GM23248 (cell line): ENCODE measurements at regions not wholly inside any gene's neighbourhood (a gene's known extent, or its start where the extent isn't known, plus 50 kb on each side); places are given as distances from the start of the nearest gene placed in this dataset.

Source experiments
- DNase-seq: peaks from one replicate; pipeline ENCODE4 v3.0.0-alpha.2; 2015
- H2AFZ ChIP-seq: fragments of 200-600 bp; sonication (generic); 2 replicates; pipeline ENCODE4 v1.6.1; 2016; ENCODE audit warnings: antibody characterized with exemption
- H3F3A ChIP-seq: fragments of 200-600 bp; sonication (generic); 2 replicates; pipeline ENCODE4 v1.6.1; 2016; ENCODE audit warnings: mild to moderate bottlenecking, antibody characterized with exemption, mixed run types; ENCODE audit not compliant: insufficient read depth
- H3K27ac ChIP-seq: fragments of 200-600 bp; sonication (generic); 2 replicates; pipeline ENCODE4 v1.5.1; 2016; ENCODE audit warnings: mild to moderate bottlenecking
- H3K27me3 ChIP-seq: fragments of 200-600 bp; sonication (generic); replicated peaks from 2 replicates; pipeline ENCODE4 v1.6.1; 2016; ENCODE audit warnings: mild to moderate bottlenecking; ENCODE audit not compliant: insufficient read depth
- H3K36me3 ChIP-seq: fragments of 200-600 bp; sonication (generic); 2 replicates; pipeline ENCODE4 v1.6.1; 2016; ENCODE audit warnings: low read depth, mild to moderate bottlenecking
- H3K4me1 ChIP-seq: fragments of 200-600 bp; sonication (generic); 2 replicates; pipeline ENCODE4 v1.6.1; 2016; ENCODE audit warnings: mild to moderate bottlenecking; ENCODE audit not compliant: insufficient read depth
- H3K4me2 ChIP-seq: fragments of 200-600 bp; sonication (generic); one replicate; pipeline ENCODE4 v1.6.1; 2016; ENCODE audit warnings: mild to moderate bottlenecking; ENCODE audit not compliant: unreplicated experiment
- H3K4me3 ChIP-seq: fragments of 200-600 bp; sonication (generic); 2 replicates; pipeline ENCODE4 v1.5.1; 2016; ENCODE audit warnings: mild to moderate bottlenecking
- H3K79me2 ChIP-seq: fragments of 200-600 bp; sonication (generic); 2 replicates; pipeline ENCODE4 v1.6.1; 2016; ENCODE audit warnings: mild to moderate bottlenecking; ENCODE audit not compliant: insufficient read depth
- H3K9ac ChIP-seq: fragments of 200-600 bp; sonication (generic); 2 replicates; pipeline ENCODE4 v1.6.1; 2016; ENCODE audit warnings: mild to moderate bottlenecking
- H3K9me2 ChIP-seq: fragments of 200-600 bp; sonication (generic); 2 replicates; pipeline ENCODE4 v1.6.1; 2016; ENCODE audit warnings: mixed run types, mild to moderate bottlenecking, moderate library complexity; ENCODE audit not compliant: insufficient read depth
- H3K9me3 ChIP-seq: fragments of 200-600 bp; sonication (generic); one replicate; pipeline ENCODE4 v1.6.1; 2017; ENCODE audit warnings: low read depth
- H4K20me1 ChIP-seq: fragments of 200-600 bp; sonication (generic); 2 replicates; pipeline ENCODE4 v1.6.0; 2016; ENCODE audit not compliant: insufficient read depth
- EZH2 ChIP-seq: fragments of 200-600 bp; sonication (generic); IDR thresholded peaks from 2 replicates; pipeline ENCODE4 v1.6.1; 2018; ENCODE audit warnings: antibody characterized with exemption, mild to moderate bottlenecking; ENCODE audit not compliant: insufficient read depth, poor library complexity, severe bottlenecking
- EZH2phosphoT487 ChIP-seq: fragments of 200-600 bp; sonication (generic); IDR thresholded peaks from 2 replicates; pipeline ENCODE4 v1.6.1; 2018; ENCODE audit warnings: antibody characterized with exemption, moderate library complexity, mild to moderate bottlenecking, low read depth; ENCODE audit not compliant: insufficient read depth
- WGBS, 2 experiments: methylation state at CpG; one replicate each; pipeline ENCODE4 v1.1.6; 2015 to 2017; ENCODE audit warnings: low lambda C conversion rate in 2 of 2, low coverage in 1 of 2; ENCODE audit errors: missing lambda C conversion rate in 2 of 2; 5-methylcytosine and 5-hydroxymethylcytosine counted together
- in situ Hi-C: fragments of 300-500 bp; cut with MboI; formaldehyde crosslinking; loops from 2 replicates; pipeline ENCODE4 v1.15.0; 2020

DNA sequence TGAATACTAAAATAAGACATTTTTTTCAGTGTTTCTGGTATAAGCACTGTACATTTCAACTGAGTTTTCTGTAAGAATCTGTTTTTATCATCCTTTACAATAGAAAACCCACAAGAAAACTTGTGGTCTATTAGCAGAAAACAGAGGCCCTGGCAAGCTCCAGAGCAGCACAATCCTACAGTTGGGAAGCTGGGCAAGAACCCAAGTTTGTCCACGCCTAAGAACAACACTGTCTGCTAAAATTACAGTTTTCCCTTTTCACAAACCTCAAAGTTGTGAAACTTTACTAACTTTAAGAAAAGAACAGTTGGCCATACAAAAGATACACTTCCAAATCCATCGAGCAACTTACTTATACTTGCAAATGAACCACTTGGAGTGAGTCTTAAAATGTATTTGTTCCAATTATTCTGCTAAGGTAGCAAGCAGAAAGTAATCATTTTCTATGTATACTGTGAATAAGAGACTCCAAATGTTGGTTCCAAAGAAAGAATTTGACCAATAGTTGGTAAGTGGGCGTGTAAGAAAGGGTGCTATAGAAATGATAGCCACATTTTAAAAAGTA, 982.0 kb upstream of the ARRDC3 start:
- in situ Hi-C loops, result no loop called here
- Histone ChIP-seq H3K9me2 (no peaks in the 10 kb centered on the region), H3F3A (peaks cover 6% of the 10 kb centered on the region; the same call in 1 of the 2 replicates), H3K4me1 (peaks cover 10% of the 10 kb centered on the region), H3K79me2 (no peaks in the 10 kb centered on the region), H3K27ac (no peak overlapping the region), H3K9ac (no peak overlapping the region), H3K9me3 (no peaks in the 10 kb centered on the region), H4K20me1 (no peaks in the 10 kb centered on the region), H3K4me2 (peak overlapping the region; percentile 19), H2AFZ (peak overlapping the region; percentile 17; the same call in 1 of the 2 replicates), H3K4me3 (no peak overlapping the region), H3K36me3 (no peaks in the 10 kb centered on the region), H3K27me3 (no peaks in the 10 kb centered on the region)
- DNase-seq, result peak; percentile 71
- WGBS, 2 experiments, result 17 to 20% methylated on average over 3 of the region's 3 CpGs
- no peak for TF ChIP-seq EZH2phosphoT487
- TF ChIP-seq EZH2, result no peak

DNA sequence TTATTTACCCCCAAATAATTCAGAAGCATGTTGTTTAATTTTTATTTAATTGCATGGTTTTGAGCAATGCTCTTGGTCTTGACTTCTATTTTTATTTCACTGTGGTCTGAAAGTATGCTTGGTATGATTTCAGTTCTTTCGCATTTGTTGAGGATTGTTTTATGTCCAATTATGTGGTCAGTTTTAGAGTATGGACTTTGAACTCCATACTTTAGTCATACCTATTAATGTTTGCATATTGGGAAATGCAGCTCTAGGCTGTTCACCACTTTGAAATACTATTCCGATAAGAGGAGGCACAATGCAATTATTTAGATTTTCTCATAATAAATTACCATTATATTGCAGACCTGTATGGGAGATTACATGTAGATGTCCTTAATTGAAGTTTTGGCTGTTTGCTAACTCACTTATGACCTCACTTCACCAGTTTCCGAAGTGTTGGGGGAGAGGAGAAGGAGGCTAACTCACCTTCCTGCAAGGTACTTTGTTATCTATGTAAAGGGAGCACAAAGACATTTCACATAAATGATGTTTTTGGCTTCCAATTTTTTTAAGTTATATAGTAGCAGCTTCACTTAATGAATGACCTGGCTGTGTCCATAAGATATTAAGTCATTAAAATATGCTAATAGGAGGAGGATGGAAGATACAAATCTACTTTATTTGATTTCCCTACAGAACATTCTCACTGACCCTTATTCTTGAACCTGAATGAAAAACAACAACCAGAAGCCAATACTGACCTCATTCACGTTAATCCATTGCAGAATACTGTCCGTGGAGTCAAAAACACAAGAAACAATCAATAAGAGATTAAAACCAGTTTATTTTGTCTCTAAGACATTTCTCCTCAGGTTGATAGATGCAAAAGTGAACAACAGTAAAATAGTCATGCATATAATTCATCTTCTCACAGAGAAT, 970.3 kb upstream of the ARRDC3 start:
- H3K27me3 ChIP-seq, result no peaks in the 10 kb centered on the region
- H4K20me1 ChIP-seq, result no peaks in the 10 kb centered on the region
- no peaks in the 10 kb centered on the region for H3K9me2 ChIP-seq
- no peaks in the 10 kb centered on the region for H3K9me3 ChIP-seq
- H3F3A ChIP-seq, result peaks cover 8% of the 10 kb centered on the region; the same call in 1 of the 2 replicates
- WGBS, 2 experiments, result 31 to 32% methylated on average over 5 of the region's 5 CpGs
- no peaks in the 10 kb centered on the region for H3K79me2 ChIP-seq
- H3K9ac ChIP-seq, result no peak overlapping the region
- no peaks in the 10 kb centered on the region for H3K36me3 ChIP-seq
- H3K4me3 ChIP-seq, result no peak overlapping the region
- H3K4me2 ChIP-seq, result no peak overlapping the region
- no peak overlapping the region for H2AFZ ChIP-seq
- TF ChIP-seq EZH2phosphoT487, result peak; percentile 87
- no peak for TF ChIP-seq EZH2
- peaks cover 8% of the 10 kb centered on the region for H3K4me1 ChIP-seq
- in situ Hi-C loops, result no loop called here
- DNase-seq, result peak; percentile 56
- H3K27ac ChIP-seq, result no peak overlapping the region

DNA sequence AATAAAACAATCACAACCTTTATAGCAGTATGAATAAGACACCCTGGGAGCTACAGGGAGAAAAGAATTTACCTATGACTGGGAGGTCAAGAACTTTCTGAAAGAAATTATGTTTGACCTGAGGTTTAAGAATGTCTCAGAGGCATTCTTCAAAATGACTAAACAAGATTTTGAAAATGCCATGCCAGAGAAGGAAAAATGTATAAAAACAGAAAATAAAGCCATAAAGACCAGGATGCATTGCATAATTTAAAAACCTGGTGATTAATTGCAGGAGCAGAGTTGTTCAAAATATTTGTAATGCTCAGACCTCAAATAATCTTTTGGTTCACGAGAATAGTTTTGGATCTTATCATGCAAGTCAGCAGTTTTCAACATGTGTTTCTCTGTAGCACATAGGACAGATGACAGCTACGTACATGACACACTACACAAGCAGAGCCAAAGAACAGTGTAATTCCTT, 954.7 kb upstream of the ARRDC3 start:
- no peaks in the 10 kb centered on the region for H4K20me1 ChIP-seq
- H3F3A ChIP-seq, result peaks cover 18% of the 10 kb centered on the region; the same call in 1 of the 2 replicates
- H3K9me3 ChIP-seq, result peaks cover 3% of the 10 kb centered on the region
- in situ Hi-C loops, result no loop called here
- peak overlapping the region; percentile 31 for H3K4me2 ChIP-seq
- 0 out of 2 replicates have a peak, but pooled peaks have one; percentile 38 for TF ChIP-seq EZH2phosphoT487
- no peak for TF ChIP-seq EZH2
- DNase-seq, result peak; percentile 74
- no peak overlapping the region for H3K4me3 ChIP-seq
- no peaks in the 10 kb centered on the region; the same call in 1 of the 2 replicates for H3K9me2 ChIP-seq
- peaks cover 37% of the 10 kb centered on the region for H3K4me1 ChIP-seq
- no peak overlapping the region for H3K9ac ChIP-seq
- H3K36me3 ChIP-seq, result no peaks in the 10 kb centered on the region
- H2AFZ ChIP-seq, result no peak overlapping the region
- H3K79me2 ChIP-seq, result no peaks in the 10 kb centered on the region
- H3K27me3 ChIP-seq, result no peaks in the 10 kb centered on the region
- H3K27ac ChIP-seq, result peak overlapping the region; percentile 54
- 8 to 9% methylated on average over 2 of the region's 2 CpGs for WGBS, 2 experiments

DNA sequence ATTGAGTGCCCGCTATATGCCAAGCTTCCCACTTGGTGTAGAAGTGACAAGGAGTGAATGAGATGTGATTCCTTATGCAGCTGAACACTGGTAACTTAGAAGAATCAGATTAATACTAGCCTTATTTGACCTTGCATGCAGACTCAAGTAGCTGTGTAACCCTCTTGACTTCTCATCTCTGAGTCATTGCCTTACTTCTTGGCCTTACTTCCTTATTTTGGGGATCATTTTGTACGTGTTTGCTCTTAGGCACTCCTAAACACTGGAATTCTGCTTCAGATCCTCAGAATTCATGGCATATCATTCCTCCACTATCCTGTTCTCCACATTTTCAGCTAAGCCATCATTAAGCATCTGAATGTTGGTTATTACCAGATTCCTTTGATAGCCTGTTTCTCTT, 948.9 kb upstream of the ARRDC3 start:
- H3K36me3 ChIP-seq, result no peaks in the 10 kb centered on the region
- TF ChIP-seq EZH2, result no peak
- TF ChIP-seq EZH2phosphoT487, result no peak
- H3K4me2 ChIP-seq, result peak overlapping the region; percentile 51
- 18 to 19% methylated on average over 2 of the region's 2 CpGs for WGBS, 2 experiments
- no peaks in the 10 kb centered on the region for H3K9me3 ChIP-seq
- H3K4me3 ChIP-seq, result no peak overlapping the region
- no peaks in the 10 kb centered on the region; the same call in 1 of the 2 replicates for H3K9me2 ChIP-seq
- DNase-seq, result peak; percentile 65
- no peaks in the 10 kb centered on the region for H3K79me2 ChIP-seq
- no peaks in the 10 kb centered on the region for H4K20me1 ChIP-seq
- H3K27me3 ChIP-seq, result no peaks in the 10 kb centered on the region
- peaks cover 7% of the 10 kb centered on the region for H3F3A ChIP-seq
- in situ Hi-C loops, result no loop called here
- peaks cover 33% of the 10 kb centered on the region for H3K4me1 ChIP-seq
- peak overlapping the region; percentile 64 for H2AFZ ChIP-seq
- peak overlapping the region; percentile 33; the same call in 1 of the 2 replicates for H3K27ac ChIP-seq
- H3K9ac ChIP-seq, result no peak overlapping the region
